ENCODE measurements at regions not wholly inside any gene's neighbourhood (a gene's known extent, or its start where the extent isn't known, plus 50 kb on each side); places are given as distances from the start of the nearest gene placed in this dataset.
A peak's percentile ranks its signal among the peaks of the same experiment; 100 is the strongest.

GRCh38 chr5:106853266-106853665 lies 817.5 kb downstream of the EFNA5 start:
- H3K27ac ChIP-seq: no peak overlapping the region
- no peak overlapping the region for H3K4me3 ChIP-seq
- no peak for DNase-seq (ENCODE audit: low read depth in 1 of 2, low spot score in 1 of 2)
- H3K36me3 ChIP-seq: no peaks in the 10 kb centered on the region
- H3K4me1 ChIP-seq (ENCODE audit: low read depth): no peaks in the 10 kb centered on the region
- no peaks in the 10 kb centered on the region for H3K27me3 ChIP-seq
- no peaks in the 10 kb centered on the region for H3K9me3 ChIP-seq (ENCODE audit: low read depth)
- TF ChIP-seq CTCF (IDR thresholded peaks at IDR 0.05; ENCODE audit: low read depth, low read length): no peak

- Histone ChIP-seq H3K27ac (no peak overlapping the region), H3K36me3 (no peaks in the 10 kb centered on the region), H3K27me3 (no peaks in the 10 kb centered on the region), H3K4me1 (ENCODE audit: low read depth) (no peaks in the 10 kb centered on the region), H3K9me3 (ENCODE audit: low read depth) (no peaks in the 10 kb centered on the region), H3K4me3 (no peak overlapping the region)
- DNase-seq (ENCODE audit: low read depth in 1 of 2, low spot score in 1 of 2): no peak
- TF ChIP-seq CTCF (IDR thresholded peaks at IDR 0.05; ENCODE audit: low read depth, low read length): no peak
Measured at GRCh38 chr5:106849266-106849665, 821.5 kb downstream of the EFNA5 start.

- DNase-seq (ENCODE audit: low read depth in 1 of 2, low spot score in 1 of 2): peak in 1 of 2 donors; percentile 12
- Histone ChIP-seq H3K9me3 (ENCODE audit: low read depth) (no peaks in the 10 kb centered on the region), H3K36me3 (no peaks in the 10 kb centered on the region)
Measured at GRCh38 chr5:106843812-106844416, 826.8 kb downstream of the EFNA5 start.

GRCh38 chr5:106833517-106833916 lies 837.2 kb downstream of the EFNA5 start:
- H3K9me3 ChIP-seq (ENCODE audit: low read depth): no peaks in the 10 kb centered on the region
- no peaks in the 10 kb centered on the region for H3K27me3 ChIP-seq
- no peak for DNase-seq (ENCODE audit: low read depth in 1 of 2, low spot score in 1 of 2)
- TF ChIP-seq CTCF (IDR thresholded peaks at IDR 0.05; ENCODE audit: low read depth, low read length): no peak
- no peak overlapping the region for H3K4me3 ChIP-seq
- H3K36me3 ChIP-seq: no peaks in the 10 kb centered on the region
- H3K27ac ChIP-seq: no peak overlapping the region
- no peaks in the 10 kb centered on the region for H3K4me1 ChIP-seq (ENCODE audit: low read depth)

More at GRCh38 chr5:106843812-106844416, 826.8 kb downstream of the EFNA5 start:
- H3K27ac ChIP-seq: no peak overlapping the region
- no peaks in the 10 kb centered on the region for H3K27me3 ChIP-seq
- no peaks in the 10 kb centered on the region for H3K4me1 ChIP-seq (ENCODE audit: low read depth)
- H3K4me3 ChIP-seq: no peak overlapping the region
- no peak for TF ChIP-seq CTCF (IDR thresholded peaks at IDR 0.05; ENCODE audit: low read depth, low read length)

GRCh38 chr5:106827061-106827460 lies 843.7 kb downstream of the EFNA5 start:
- no peak for DNase-seq (ENCODE audit: low read depth in 1 of 2, low spot score in 1 of 2)
- H3K4me1 ChIP-seq (ENCODE audit: low read depth): no peaks in the 10 kb centered on the region
- no peaks in the 10 kb centered on the region for H3K36me3 ChIP-seq
- no peak overlapping the region for H3K27ac ChIP-seq
- no peak overlapping the region for H3K4me3 ChIP-seq
- H3K27me3 ChIP-seq: no peaks in the 10 kb centered on the region
- no peak for TF ChIP-seq CTCF (IDR thresholded peaks at IDR 0.05; ENCODE audit: low read depth, low read length)
- no peaks in the 10 kb centered on the region for H3K9me3 ChIP-seq (ENCODE audit: low read depth)
